ENCODE measurements at regions not wholly inside any gene's neighbourhood (a gene's known extent, or its start where the extent isn't known, plus 50 kb on each side); places are given as distances from the start of the nearest gene placed in this dataset.
"Not testable (repeated sequence)": the region's sequence is repeated elsewhere in the genome, so short reads cannot be mapped to it uniquely, and the experiment has no call there.

- DNase-seq = no peak
Observed at GRCh38 chr14:71331403-71331802, 424.1 kb downstream of the PCNX1 start.

- no peak for DNase-seq
Observed at GRCh38 chr14:71332476-71332875, 425.2 kb downstream of the PCNX1 start.

- no peak for DNase-seq
Observed at GRCh38 chr14:71333705-71334104, 426.4 kb downstream of the PCNX1 start.

- no peak for DNase-seq
Observed at GRCh38 chr14:71336489-71337192, 429.4 kb downstream of the PCNX1 start.

GRCh38 chr14:71338153-71338552 lies 430.9 kb downstream of the PCNX1 start:
- DNase-seq = no peak

GRCh38 chr14:71339650-71340415 lies 432.6 kb downstream of the PCNX1 start:
- no peak for DNase-seq

GRCh38 chr14:71341156-71341555 lies 433.9 kb downstream of the PCNX1 start:
- DNase-seq = no peak

GRCh38 chr14:71343724-71344123 lies 436.5 kb downstream of the PCNX1 start:
- no peak for DNase-seq

GRCh38 chr14:71344506-71344905 lies 437.2 kb downstream of the PCNX1 start:
- no peak for DNase-seq

GRCh38 chr14:71346685-71347084 lies 439.4 kb downstream of the PCNX1 start:
- DNase-seq = no peak

GRCh38 chr14:71348394-71348793 lies 441.1 kb downstream of the PCNX1 start:
- no peak for DNase-seq

GRCh38 chr14:71348817-71349216 lies 441.6 kb downstream of the PCNX1 start:
- no peak for DNase-seq

- DNase-seq = no peak
Observed at GRCh38 chr14:71354142-71354541, 446.9 kb downstream of the PCNX1 start.

GRCh38 chr14:71354801-71355200 lies 447.5 kb downstream of the PCNX1 start:
- no peak for DNase-seq

- DNase-seq = no peak
Observed at GRCh38 chr14:71355324-71356201, 448.3 kb downstream of the PCNX1 start.

- DNase-seq = no peak
Observed at GRCh38 chr14:71358209-71358931, 451.1 kb downstream of the PCNX1 start.

GRCh38 chr14:71358932-71359421 lies 451.7 kb downstream of the PCNX1 start:
- not testable (repeated sequence) for DNase-seq

GRCh38 chr14:71359823-71360222 lies 452.6 kb downstream of the PCNX1 start:
- no peak for DNase-seq

- DNase-seq = peak; percentile 7
Observed at GRCh38 chr14:71361336-71361735, 454.1 kb downstream of the PCNX1 start.

- DNase-seq = no peak
Observed at GRCh38 chr14:71361874-71362273, 454.6 kb downstream of the PCNX1 start.

- no peak for DNase-seq
Observed at GRCh38 chr14:71362282-71362681, 455.0 kb downstream of the PCNX1 start.

GRCh38 chr14:71362920-71363584 lies 455.8 kb downstream of the PCNX1 start:
- no peak for DNase-seq
